IMR-90 (cell line): ENCODE measurements at regions not wholly inside any gene's neighbourhood (a gene's known extent, or its start where the extent isn't known, plus 50 kb on each side); places are given as distances from the start of the nearest gene placed in this dataset.

Experiments
- ATAC-seq: fragments of 200-7000 bp; cut with Tn5 transposase; 2 replicates; pipeline ENCODE4 v1.9.1; 2020; ENCODE audit warnings: low read depth, mild to moderate bottlenecking, moderate library complexity
- BruUV-seq: library from RNA; stranded (reverse); fragments of 400-500 nt; replicated peaks from 2 replicates; lab custom pipeline; 2021; lab: Mats Ljungman, UMichigan
- CTCF ChIA-PET: fragments of 300-600 bp; formaldehyde crosslinking; extraction: SDS; loops from one replicate; lab custom pipeline; 2021; ENCODE audit warnings: antibody characterized with exemption; lab: Yijun Ruan, JAX
- POLR2A ChIA-PET: fragments of 300-600 bp; sonication (Branson Sonifier 250); formaldehyde crosslinking; loops from one replicate; lab custom pipeline; 2022; ENCODE audit warnings: antibody characterized with exemption; ENCODE audit not compliant: unreplicated experiment; lab: Charles Lee
- DNase-seq: peaks from one replicate; pipeline ENCODE4 v3.0.0; 2013
- H2AFZ ChIP-seq: replicated peaks from 2 replicates; pipeline ENCODE3; 2013; ENCODE audit warnings: low read length, mild to moderate bottlenecking; ENCODE audit not compliant: poor library complexity
- H2AK5ac ChIP-seq: 2 replicates; pipeline ENCODE4 v1.6.1; 2013; ENCODE audit warnings: low read depth, low read length, inconsistent platforms
- H2AK9ac ChIP-seq: replicated peaks from 2 replicates; pipeline ENCODE3; 2013; ENCODE audit warnings: mild to moderate bottlenecking, low read depth, low read length, moderate library complexity; ENCODE audit not compliant: poor library complexity
- H2BK120ac ChIP-seq: 2 replicates; pipeline ENCODE4 v1.6.1; 2013; ENCODE audit warnings: low read depth, low read length, inconsistent platforms
- H2BK15ac ChIP-seq: 3 replicates; pipeline ENCODE4 v1.6.1; 2013; ENCODE audit warnings: low read depth, low read length, inconsistent platforms
- H2BK20ac ChIP-seq: 2 replicates; pipeline ENCODE4 v1.6.1; 2013; ENCODE audit warnings: low read depth, mild to moderate bottlenecking, inconsistent platforms, low read length, moderate library complexity
- H2BK5ac ChIP-seq: 2 replicates; pipeline ENCODE4 v1.6.1; 2013; ENCODE audit warnings: mild to moderate bottlenecking, low read depth, low read length, inconsistent platforms; ENCODE audit not compliant: poor library complexity, severe bottlenecking
- H3K14ac ChIP-seq: replicated peaks from 2 replicates; pipeline ENCODE4 v1.6.1; 2013; ENCODE audit warnings: low read depth, low read length, inconsistent platforms
- H3K18ac ChIP-seq: 2 replicates; pipeline ENCODE4 v1.6.1; 2013; ENCODE audit warnings: low read depth, low read length, control low read depth
- H3K23ac ChIP-seq: 2 replicates; pipeline ENCODE4 v1.6.1; 2013; ENCODE audit warnings: low read depth, low read length, inconsistent platforms
- H3K27ac ChIP-seq: 2 replicates; pipeline ENCODE4 v1.5.1; 2013; ENCODE audit warnings: mild to moderate bottlenecking, control low read depth, low read length; ENCODE audit not compliant: insufficient read depth
- H3K27me3 ChIP-seq: 2 replicates; pipeline ENCODE4 v1.6.1; 2013; ENCODE audit warnings: low read length; ENCODE audit not compliant: control insufficient read depth, insufficient read depth
- H3K36me3 ChIP-seq: 2 replicates; pipeline ENCODE4 v1.6.1; 2013; ENCODE audit warnings: low read length, mixed read lengths; ENCODE audit not compliant: control insufficient read depth, insufficient read depth
- H3K4ac ChIP-seq: 2 replicates; pipeline ENCODE4 v1.6.1; 2013; ENCODE audit warnings: low read depth, low read length, inconsistent platforms
- H3K4me1 ChIP-seq: 2 replicates; pipeline ENCODE4 v1.6.1; 2013; ENCODE audit warnings: low read length, mixed read lengths; ENCODE audit not compliant: control insufficient read depth, insufficient read depth
- H3K4me2 ChIP-seq: 2 replicates; pipeline ENCODE4 v1.6.1; 2013; ENCODE audit warnings: low read depth, mild to moderate bottlenecking, control low read depth, low read length, moderate library complexity
- H3K4me3 ChIP-seq: 2 replicates; pipeline ENCODE4 v1.5.1; 2013; ENCODE audit warnings: low read depth, mild to moderate bottlenecking, control low read depth, low read length, moderate library complexity; ENCODE audit not compliant: insufficient read depth
- H3K56ac ChIP-seq: 2 replicates; pipeline ENCODE4 v1.6.1; 2013; ENCODE audit warnings: low read length, inconsistent platforms; ENCODE audit not compliant: insufficient read depth; ENCODE audit errors: extremely low read depth
- H3K79me1 ChIP-seq, 2 experiments: 2 replicates each; pipeline ENCODE4 v1.6.1; 2013; ENCODE audit warnings: low read length in 2 of 2, inconsistent platforms in 1 of 2, low read depth in 1 of 2
- H3K9ac ChIP-seq: 2 replicates; pipeline ENCODE4 v1.6.1; 2013; ENCODE audit warnings: low read depth, low read length, control low read depth
- H3K9me1 ChIP-seq: 2 replicates; pipeline ENCODE4 v1.6.1; 2013; ENCODE audit warnings: low read length, inconsistent platforms; ENCODE audit not compliant: insufficient read depth
- H3K9me3 ChIP-seq: 2 replicates; pipeline ENCODE4 v1.6.1; 2013; ENCODE audit warnings: low read length; ENCODE audit not compliant: control insufficient read depth, insufficient read depth
- H4K20me1 ChIP-seq: 2 replicates; pipeline ENCODE4 v1.6.1; 2013; ENCODE audit warnings: low read length, inconsistent platforms; ENCODE audit not compliant: insufficient read depth
- H4K5ac ChIP-seq: 2 replicates; pipeline ENCODE4 v1.6.1; 2013; ENCODE audit warnings: mild to moderate bottlenecking, low read depth, low read length, control low read depth
- H4K8ac ChIP-seq, 2 experiments: 2 replicates each; pipeline ENCODE4 v1.6.1; 2013; ENCODE audit warnings: low read depth in 2 of 2, low read length in 2 of 2, control low read depth in 1 of 2, inconsistent platforms in 1 of 2
- H4K91ac ChIP-seq: 2 replicates; pipeline ENCODE4 v1.6.1; 2013; ENCODE audit warnings: low read depth, low read length, inconsistent platforms; ENCODE audit not compliant: insufficient read depth
- CEBPB ChIP-seq: IDR thresholded peaks from 2 replicates; pipeline ENCODE4 v1.6.1; 2012; ENCODE audit warnings: low read depth, low read length, improper control_type of control experiment
- CHD1 ChIP-seq: IDR thresholded peaks from 2 replicates; pipeline ENCODE4 v1.6.1; 2012; ENCODE audit warnings: low read depth, low read length, improper control_type of control experiment
- FOS ChIP-seq: fragments of 150-350 bp; IDR thresholded peaks from 2 replicates; pipeline ENCODE4 v1.6.1; 2016; ENCODE audit warnings: low read depth, low read length
- MAFK ChIP-seq: IDR thresholded peaks from 2 replicates; pipeline ENCODE4 v1.6.1; 2012; ENCODE audit warnings: low read depth, low read length, improper control_type of control experiment
- MAZ ChIP-seq: IDR thresholded peaks from 2 replicates; pipeline ENCODE4 v1.6.1; 2012; ENCODE audit warnings: low read depth, mild to moderate bottlenecking, low read length, improper control_type of control experiment, moderate library complexity, borderline replicate concordance
- NFE2L2 ChIP-seq: fragments of 150-350 bp; IDR thresholded peaks from 2 replicates; pipeline ENCODE4 v1.6.1; 2016; ENCODE audit warnings: low read depth, mild to moderate bottlenecking, low read length
- POLR2A ChIP-seq: IDR thresholded peaks from 2 replicates; pipeline ENCODE4 v1.6.1; 2012; ENCODE audit warnings: mild to moderate bottlenecking, low read depth, low read length
- RFX5 ChIP-seq: IDR thresholded peaks from 2 replicates; pipeline ENCODE4 v1.8.0; 2012; ENCODE audit warnings: low read depth, mild to moderate bottlenecking, low read length, moderate library complexity
- SMC3 ChIP-seq: fragments of 150-350 bp; IDR thresholded peaks from 2 replicates; pipeline ENCODE4 v1.6.1; 2016; ENCODE audit warnings: low read depth, mild to moderate bottlenecking, antibody characterized with exemption, low read length, moderate library complexity
- WGBS, 2 experiments: methylation state at CpG; one replicate each; pipeline versions ENCODE4 v1.1.5 to v1.1.7; 2013; ENCODE audit warnings: missing lambda C conversion rate in 2 of 2; ENCODE audit not compliant: insufficient read length in 1 of 2; ENCODE audit errors: extremely low coverage in 2 of 2; 5-methylcytosine and 5-hydroxymethylcytosine counted together
- dilution Hi-C: fragments of 300-500 bp; cut with HindIII; formaldehyde crosslinking; loops from one replicate; pipeline ENCODE4 v1.14.3; 2018; ENCODE audit warnings: low sequenced_read_pairs; ENCODE audit not compliant: unreplicated experiment
- in situ Hi-C: fragments of 300-500 bp; cut with MboI; formaldehyde crosslinking; loops from 3 replicates; pipeline ENCODE4 v1.14.3; 2019; ENCODE audit warnings: low sequenced_read_pairs, inconsistent platforms, mixed read lengths
- intact Hi-C: fragments of 100-400 bp; cut with micrococcal nuclease; formaldehyde crosslinking; loops from 2 replicates; pipeline ENCODE4 v1.10.0; 2022
- TF ChIP-seq, protein P1 (sequence below): fragments of 150-350 bp; IDR thresholded peaks from 2 replicates; pipeline ENCODE4 v1.6.1; 2017; ENCODE audit warnings: mild to moderate bottlenecking, antibody characterized with exemption, low read length, low read depth
- TF ChIP-seq, protein P2 (sequence below): fragments of 150-350 bp; IDR thresholded peaks from 2 replicates; pipeline ENCODE4 v1.6.1; 2016; ENCODE audit warnings: low read depth, mild to moderate bottlenecking, low read length, moderate library complexity, borderline replicate concordance

DNA sequence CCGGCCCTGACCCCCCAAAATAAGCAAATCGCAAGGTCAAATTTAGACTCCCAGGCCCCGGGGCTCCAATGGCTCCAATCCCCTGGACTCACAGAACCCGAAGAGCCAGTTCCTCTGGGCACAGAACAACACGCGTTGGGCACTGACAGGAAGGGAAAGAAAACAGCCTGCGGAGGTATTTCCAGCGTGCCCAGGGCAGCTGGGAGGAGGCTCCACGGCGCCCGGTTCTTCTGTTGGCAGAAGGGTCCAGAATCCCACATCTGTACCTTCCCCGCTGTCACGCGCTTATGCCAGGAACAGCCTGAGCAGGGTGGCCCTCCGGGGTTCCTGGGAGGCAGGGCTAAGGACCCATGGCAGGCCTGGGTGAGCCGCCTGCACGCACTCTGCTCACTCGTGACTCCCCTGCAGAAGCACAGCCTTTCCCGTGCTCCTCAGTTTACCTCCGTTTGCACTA is 85.5 kb downstream of the RIPK4 start:
- in situ Hi-C loops: no loop called here
- POLR2A ChIA-PET: no interaction called here
- dilution Hi-C loops: no loop called here

More for the DNA sequence above, 85.5 kb downstream of the RIPK4 start:
- H3K9ac ChIP-seq: no peak overlapping the region
- no peak overlapping the region for H2BK5ac ChIP-seq
- CTCF ChIA-PET: no interaction called here
- H2AK5ac ChIP-seq: no peak overlapping the region
- H2BK20ac ChIP-seq: no peak overlapping the region
- no peak for DNase-seq
- no peak overlapping the region for H3K23ac ChIP-seq
- no peak overlapping the region for H3K4me3 ChIP-seq
- intact Hi-C loops: no loop called here
- no peak overlapping the region for H2BK15ac ChIP-seq
- no peak overlapping the region for H3K27ac ChIP-seq
- no peaks in the 10 kb centered on the region for H4K20me1 ChIP-seq
- no peak overlapping the region for H3K4ac ChIP-seq
- H3K79me1 ChIP-seq: no peaks in the 10 kb centered on the region
- no peak overlapping the region for H3K18ac ChIP-seq
- H3K56ac ChIP-seq: no peak overlapping the region
- H2AFZ ChIP-seq: no peak overlapping the region
- no peaks in the 10 kb centered on the region for H3K9me3 ChIP-seq
- whole genome bisulfite sequencing, 2 experiments: 93% methylated on average over 3 of the region's 20 CpGs; no CpG with 5 or more reads in 1 of the 2 experiments
- no peak overlapping the region for H4K5ac ChIP-seq
- H2AK9ac ChIP-seq: no peak overlapping the region
- no peak for ATAC-seq
- no peak overlapping the region for H4K8ac ChIP-seq
- peaks cover 8% of the 10 kb centered on the region; the same call in 1 of the 2 replicates for H3K27me3 ChIP-seq
- no peak overlapping the region for H2BK120ac ChIP-seq
- peaks cover 8% of the 10 kb centered on the region for H3K4me1 ChIP-seq
- H3K36me3 ChIP-seq: no peaks in the 10 kb centered on the region
- H3K14ac ChIP-seq: no peak overlapping the region
- peaks cover 11% of the 10 kb centered on the region for H3K9me1 ChIP-seq
- no peak overlapping the region for H3K4me2 ChIP-seq
- H4K91ac ChIP-seq: no peak overlapping the region
- TF ChIP-seq CHD1 (no peak), SMC3 (no peak), RFX5 (no peak), POLR2A (no peak), MAFK (no peak), MAZ (no peak), FOS (no peak), CEBPB (no peak), NFE2L2 (no peak)
- TF ChIP-seq, protein P1, sequence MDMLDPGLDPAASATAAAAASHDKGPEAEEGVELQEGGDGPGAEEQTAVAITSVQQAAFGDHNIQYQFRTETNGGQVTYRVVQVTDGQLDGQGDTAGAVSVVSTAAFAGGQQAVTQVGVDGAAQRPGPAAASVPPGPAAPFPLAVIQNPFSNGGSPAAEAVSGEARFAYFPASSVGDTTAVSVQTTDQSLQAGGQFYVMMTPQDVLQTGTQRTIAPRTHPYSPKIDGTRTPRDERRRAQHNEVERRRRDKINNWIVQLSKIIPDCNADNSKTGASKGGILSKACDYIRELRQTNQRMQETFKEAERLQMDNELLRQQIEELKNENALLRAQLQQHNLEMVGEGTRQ: no peak
- TF ChIP-seq, protein P2, sequence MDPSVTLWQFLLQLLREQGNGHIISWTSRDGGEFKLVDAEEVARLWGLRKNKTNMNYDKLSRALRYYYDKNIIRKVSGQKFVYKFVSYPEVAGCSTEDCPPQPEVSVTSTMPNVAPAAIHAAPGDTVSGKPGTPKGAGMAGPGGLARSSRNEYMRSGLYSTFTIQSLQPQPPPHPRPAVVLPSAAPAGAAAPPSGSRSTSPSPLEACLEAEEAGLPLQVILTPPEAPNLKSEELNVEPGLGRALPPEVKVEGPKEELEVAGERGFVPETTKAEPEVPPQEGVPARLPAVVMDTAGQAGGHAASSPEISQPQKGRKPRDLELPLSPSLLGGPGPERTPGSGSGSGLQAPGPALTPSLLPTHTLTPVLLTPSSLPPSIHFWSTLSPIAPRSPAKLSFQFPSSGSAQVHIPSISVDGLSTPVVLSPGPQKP: no peak
- BruUV-seq: no TSS peak
